ENCODE measurements at regions not wholly inside any gene's neighbourhood (a gene's known extent, or its start where the extent isn't known, plus 50 kb on each side); places are given as distances from the start of the nearest gene placed in this dataset.

DNA sequence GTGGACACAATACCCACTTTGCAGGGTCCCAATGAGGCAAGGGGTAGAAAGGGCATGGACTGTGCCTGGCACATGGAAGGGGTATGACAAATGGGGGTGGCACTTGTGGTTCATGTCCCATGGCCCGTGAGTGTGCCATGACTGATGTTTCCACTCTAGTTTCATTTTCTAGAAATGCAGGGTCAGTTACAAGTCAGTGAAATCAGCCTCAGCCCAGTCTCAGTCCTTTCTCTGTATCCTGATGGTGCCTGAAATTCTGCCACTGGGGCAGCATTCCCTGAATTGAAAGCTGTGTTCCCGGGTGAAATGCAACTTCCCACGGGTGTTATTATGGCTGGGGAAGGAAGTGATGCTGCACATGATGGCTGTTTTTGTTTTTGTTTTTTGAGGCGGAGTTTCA, 110.8 kb upstream of the ZBTB40 start:
- 54% methylated on average over 4 of the region's 4 CpGs for WGBS (ENCODE audit: low lambda C conversion rate)
- no peak overlapping the region for H3K4me3 ChIP-seq (replicated peaks in 1 of 3; ENCODE audit: insufficient read depth in 1 of 3, low read depth in 2 of 3, low read length in 3 of 3)
- H2AFZ ChIP-seq (ENCODE audit: low read length) = no peak overlapping the region
- POLR2A ChIA-PET = no interaction called here
- no peak overlapping the region for H3K27ac ChIP-seq (ENCODE audit: extremely low read length, insufficient read depth, low read length)
- no peak for DNase-seq (ENCODE audit: low spot score)
- in situ Hi-C loops (cut with HindIII; ENCODE audit: extremely low pct_ligation_motif_present, low pct_unique_long_range_greater_than_20kb) (no loop called here), intact Hi-C loops (cut with micrococcal nuclease; ENCODE audit: unreplicated experiment) (no loop called here)
- CTCF ChIA-PET (ENCODE audit: low intra/inter-chr PET ratio, low total read pairs) = no interaction called here
- peaks cover 7 to 77% of the 10 kb centered on the region in 2 experiments for H3K27me3 ChIP-seq (ENCODE audit: control insufficient read depth in 1 of 2, insufficient read depth in 2 of 2, low read length in 2 of 2)
- no TSS peak for BruUV-seq (replicated peaks)
- no peaks in the 10 kb centered on the region for H3K36me3 ChIP-seq (replicated peaks in 1 of 2; ENCODE audit: control insufficient read depth in 1 of 2, insufficient read depth in 2 of 2, low read length in 2 of 2)
- no peaks in the 10 kb centered on the region for H3K79me2 ChIP-seq (ENCODE audit: insufficient read depth, low read length)
- H3K4me2 ChIP-seq (ENCODE audit: low read depth, low read length) = no peak overlapping the region
- no peak for ATAC-seq
- H4K20me1 ChIP-seq (ENCODE audit: insufficient read depth, low read length) = peaks cover 8% of the 10 kb centered on the region; the same call in 1 of the 2 replicates
- H3K4me1 ChIP-seq (ENCODE audit: insufficient read depth, low read length) = peaks cover 23% of the 10 kb centered on the region; the same call in 1 of the 2 replicates
- FAIRE-seq = no peak
- H3K9ac ChIP-seq (ENCODE audit: insufficient read depth, low read depth, low read length) = no peak overlapping the region
- H3K9me3 ChIP-seq (ENCODE audit: low read length) = no peaks in the 10 kb centered on the region
- TF ChIP-seq HHEX (CRISPR knock-in tag; IDR thresholded peaks at IDR 0.05) = no peak
- no peak for TF ChIP-seq ZNF562 (CRISPR knock-in tag; IDR thresholded peaks at IDR 0.05; ENCODE audit: borderline replicate concordance)
- TF ChIP-seq ZNF230 (CRISPR knock-in tag; IDR thresholded peaks at IDR 0.05) = no peak
- no peak for TF ChIP-seq ZNF576 (CRISPR knock-in tag; IDR thresholded peaks at IDR 0.05)
- no peak for TF ChIP-seq LRRFIP1 (CRISPR knock-in tag; conservative IDR thresholded peaks at IDR 0.05)
- TF ChIP-seq, protein P1, sequence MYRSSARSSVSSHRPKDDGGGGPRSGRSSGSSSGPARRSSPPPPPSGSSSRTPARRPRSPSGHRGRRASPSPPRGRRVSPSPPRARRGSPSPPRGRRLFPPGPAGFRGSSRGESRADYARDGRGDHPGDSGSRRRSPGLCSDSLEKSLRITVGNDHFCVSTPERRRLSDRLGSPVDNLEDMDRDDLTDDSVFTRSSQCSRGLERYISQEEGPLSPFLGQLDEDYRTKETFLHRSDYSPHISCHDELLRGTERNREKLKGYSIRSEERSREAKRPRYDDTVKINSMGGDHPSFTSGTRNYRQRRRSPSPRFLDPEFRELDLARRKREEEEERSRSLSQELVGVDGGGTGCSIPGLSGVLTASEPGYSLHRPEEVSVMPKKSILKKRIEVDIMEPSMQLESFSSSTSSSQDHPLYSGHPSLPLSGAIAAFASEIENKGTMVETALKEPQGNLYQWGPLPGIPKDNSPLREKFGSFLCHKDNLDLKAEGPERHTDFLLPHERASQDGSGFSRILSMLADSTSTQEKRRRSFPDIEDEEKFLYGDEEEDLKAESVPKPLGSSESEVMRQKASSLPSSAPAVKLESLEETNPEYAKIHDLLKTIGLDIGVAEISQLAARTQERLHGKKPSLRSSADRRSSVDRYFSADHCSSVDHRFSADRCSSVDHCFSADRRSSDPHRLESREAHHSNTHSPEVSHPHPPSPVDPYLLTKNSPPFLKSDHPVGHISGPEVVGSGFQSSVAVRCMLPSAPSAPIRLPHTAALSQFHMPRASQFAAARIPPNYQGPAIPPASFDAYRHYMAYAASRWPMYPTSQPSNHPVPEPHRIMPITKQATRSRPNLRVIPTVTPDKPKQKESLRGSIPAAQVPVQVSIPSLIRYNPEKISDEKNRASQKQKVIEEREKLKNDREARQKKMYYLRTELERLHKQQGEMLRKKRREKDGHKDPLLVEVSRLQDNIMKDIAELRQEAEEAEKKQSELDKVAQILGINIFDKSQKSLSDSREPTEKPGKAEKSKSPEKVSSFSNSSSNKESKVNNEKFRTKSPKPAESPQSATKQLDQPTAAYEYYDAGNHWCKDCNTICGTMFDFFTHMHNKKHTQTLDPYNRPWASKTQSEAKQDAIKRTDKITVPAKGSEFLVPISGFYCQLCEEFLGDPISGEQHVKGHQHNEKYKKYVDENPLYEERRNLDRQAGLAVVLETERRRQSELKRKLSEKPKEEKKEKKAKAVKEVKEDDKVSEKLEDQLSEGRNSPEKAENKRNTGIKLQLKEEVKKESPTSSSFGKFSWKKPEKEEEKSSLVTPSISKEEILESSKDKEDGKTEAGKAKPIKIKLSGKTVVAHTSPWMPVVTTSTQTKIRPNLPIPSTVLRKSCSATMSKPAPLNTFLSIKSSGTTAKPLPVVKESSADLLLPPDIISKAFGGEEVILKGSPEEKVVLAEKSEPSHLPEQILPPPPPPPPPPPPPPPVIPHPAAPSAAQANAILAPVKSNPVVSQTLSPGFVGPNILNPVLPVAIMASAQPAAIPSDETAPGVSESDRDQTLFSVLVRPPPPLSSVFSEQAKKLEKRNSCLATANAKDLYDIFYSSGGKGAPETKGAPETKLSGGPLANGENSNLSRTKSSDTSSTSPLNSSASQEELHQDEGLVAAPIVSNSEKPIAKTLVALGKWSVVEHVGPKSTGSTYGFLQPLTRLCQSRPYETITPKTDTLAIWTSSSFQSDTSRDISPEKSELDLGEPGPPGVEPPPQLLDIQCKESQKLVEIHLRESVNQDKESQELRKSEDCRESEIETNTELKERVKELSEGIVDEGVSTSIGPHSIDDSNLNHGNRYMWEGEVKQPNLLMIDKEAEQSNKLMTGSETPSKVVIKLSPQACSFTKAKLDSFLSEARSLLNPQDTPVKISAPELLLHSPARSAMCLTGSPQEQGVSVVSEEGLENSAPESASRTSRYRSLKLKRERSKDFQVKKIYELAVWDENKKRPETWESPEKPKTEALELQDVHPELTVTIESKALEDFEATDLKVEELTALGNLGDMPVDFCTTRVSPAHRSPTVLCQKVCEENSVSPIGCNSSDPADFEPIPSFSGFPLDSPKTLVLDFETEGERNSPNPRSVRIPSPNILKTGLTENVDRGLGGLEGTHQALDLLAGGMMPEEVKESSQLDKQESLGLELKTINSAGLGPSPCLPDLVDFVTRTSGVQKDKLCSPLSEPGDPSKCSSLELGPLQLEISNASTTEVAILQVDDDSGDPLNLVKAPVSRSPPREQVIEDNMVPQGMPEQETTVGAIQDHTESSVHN (CRISPR knock-in tag; IDR thresholded peaks at IDR 0.05) = no peak
- no peak for TF ChIP-seq STAG1 (CRISPR knock-in tag; IDR thresholded peaks at IDR 0.05)
- no peak for TF ChIP-seq ZNF879 (CRISPR knock-in tag; IDR thresholded peaks at IDR 0.05)
- TF ChIP-seq ATF6 (CRISPR knock-in tag; conservative IDR thresholded peaks at IDR 0.05) = no peak
- no peak for TF ChIP-seq ZNF138 (CRISPR knock-in tag; IDR thresholded peaks at IDR 0.05; ENCODE audit: low read depth)

Measured in HepG2 (cell line).